ENCODE measurements at regions not wholly inside any gene's neighbourhood (a gene's known extent, or its start where the extent isn't known, plus 50 kb on each side); places are given as distances from the start of the nearest gene placed in this dataset.

GRCh38 chr18:55897091-55897689 is 309.2 kb upstream of the TCF4 start:
- no peaks in the 10 kb centered on the region for H3K27me3 ChIP-seq (replicated peaks in 1 of 2; ENCODE audit: control insufficient read depth in 2 of 2, insufficient read depth in 2 of 2, low read length in 1 of 2)
- H3K4me3 ChIP-seq, result no peak overlapping the region
- H3K9me3 ChIP-seq (replicated peaks; ENCODE audit: control insufficient read depth, insufficient read depth, low read length), result no peaks in the 10 kb centered on the region
- ChIA-PET RAD21 (ENCODE audit: unreplicated experiment) (no interaction called here), SMC1A (ENCODE audit: uncharacterized antibody, unreplicated experiment) (no interaction called here), CTCF (no interaction called here), POLR2A (no interaction called here)
- no peaks in the 10 kb centered on the region for H3K79me2 ChIP-seq (ENCODE audit: control insufficient read depth, insufficient read depth, low read length)
- no peak overlapping the region for H3K9ac ChIP-seq (ENCODE audit: control insufficient read depth, insufficient read depth, low read length)
- in situ Hi-C loops (cut with MboI), result no loop called here
- no peak overlapping the region for H3K27ac ChIP-seq (ENCODE audit: control insufficient read depth, insufficient read depth)
- H3K4me1 ChIP-seq (ENCODE audit: control insufficient read depth, insufficient read depth, low read length), result no peaks in the 10 kb centered on the region
- FAIRE-seq (no peak), ATAC-seq (no peak), DNase-seq (ENCODE audit: low read depth, low spot score) (no peak)
- no peaks in the 10 kb centered on the region for H4K20me1 ChIP-seq (ENCODE audit: control insufficient read depth, insufficient read depth)
- no TSS peak for BruUV-seq (replicated peaks)
- WGBS (ENCODE audit: insufficient coverage, insufficient replicate concordance, low lambda C conversion rate, missing lambda C conversion rate), result 27% methylated on average over 3 of the region's 3 CpGs
- no peaks in the 10 kb centered on the region for H3K36me3 ChIP-seq (ENCODE audit: control insufficient read depth in 2 of 2, insufficient read depth in 2 of 2, low read length in 1 of 2)
- H2AFZ ChIP-seq (ENCODE audit: control insufficient read depth, low read depth, low read length), result no peak overlapping the region
- H3K4me2 ChIP-seq (ENCODE audit: control insufficient read depth, insufficient read depth), result no peak overlapping the region
- intact Hi-C loops (cut with micrococcal nuclease; ENCODE audit: unreplicated experiment), result no loop called here
- TF ChIP-seq TCF3 (IDR thresholded peaks at IDR 0.05; ENCODE audit: borderline replicate concordance, insufficient read depth, low read depth, low read length), result no peak
- TF ChIP-seq IRF4 (IDR thresholded peaks at IDR 0.05; ENCODE audit: low read depth, low read length), result no peak
- no peak for TF ChIP-seq SUZ12 (IDR thresholded peaks at IDR 0.05; ENCODE audit: unreplicated experiment)
- TF ChIP-seq YY1 (IDR thresholded peaks at IDR 0.05; ENCODE audit: low read depth, low read length), result no peak
- no peak for TF ChIP-seq KDM1A (IDR thresholded peaks at IDR 0.05; ENCODE audit: borderline replicate concordance)
- TF ChIP-seq BCLAF1 (IDR thresholded peaks at IDR 0.05), result no peak
- TF ChIP-seq ZZZ3 (IDR thresholded peaks at IDR 0.05; ENCODE audit: control insufficient read depth, insufficient read length, low read depth), result no peak
- TF ChIP-seq PBX3 (IDR thresholded peaks at IDR 0.05; ENCODE audit: insufficient replicate concordance, low read depth, low read length), result no peak
- TF ChIP-seq ZBTB40 (IDR thresholded peaks at IDR 0.05; ENCODE audit: borderline replicate concordance), result no peak
- TF ChIP-seq NFYB (IDR thresholded peaks at IDR 0.05; ENCODE audit: insufficient read depth, low read depth, low read length), result no peak
- no peak for TF ChIP-seq CBFB (IDR thresholded peaks at IDR 0.05; ENCODE audit: low read depth)
- TF ChIP-seq POLR2A (IDR thresholded peaks at IDR 0.05; ENCODE audit: low read depth, low read length), result no peak
- no peak for TF ChIP-seq MXI1 (IDR thresholded peaks at IDR 0.05; ENCODE audit: low read depth, low read length)
- no peak for TF ChIP-seq IRF3 (IDR thresholded peaks at IDR 0.05)
- TF ChIP-seq BACH1 (IDR thresholded peaks at IDR 0.05; ENCODE audit: borderline replicate concordance), result no peak
- no peak for TF ChIP-seq NR2F1 (conservative IDR thresholded peaks at IDR 0.05)
